PC-3 (cell line): ENCODE measurements at regions not wholly inside any gene's neighbourhood (a gene's known extent, or its start where the extent isn't known, plus 50 kb on each side); places are given as distances from the start of the nearest gene placed in this dataset.
"Not testable (repeated sequence)": the region's sequence is repeated elsewhere in the genome, so short reads cannot be mapped to it uniquely, and the experiment has no call there.

Experiments used
- ATAC-seq: fragments of 200-7000 bp; cut with Tn5 transposase; 2 replicates; pipeline ENCODE4 v1.9.1; 2020; ENCODE audit warnings: mild to moderate bottlenecking, moderate library complexity
- BruUV-seq: library from RNA; stranded (reverse); fragments of 400-500 nt; replicated peaks from 2 replicates; lab custom pipeline; 2021; lab: Mats Ljungman, UMichigan
- CTCF ChIA-PET: fragments of 300-600 bp; sonication (Branson Sonifier 250); formaldehyde crosslinking; loops from one replicate; lab custom pipeline; 2022; ENCODE audit warnings: antibody characterized with exemption; lab: Charles Lee
- POLR2A ChIA-PET: fragments of 300-600 bp; sonication (Branson Sonifier 250); formaldehyde crosslinking; loops from one replicate; lab custom pipeline; 2022; ENCODE audit warnings: antibody characterized with exemption; ENCODE audit not compliant: unreplicated experiment; lab: Charles Lee
- DNase-seq: peaks from one replicate; pipeline ENCODE4 v3.0.0-alpha.2; 2015
- H2AFZ ChIP-seq: fragments of 300-600 bp; sonication (generic); 2 replicates; pipeline ENCODE4 v1.6.0; 2016; ENCODE audit warnings: antibody characterized with exemption, low read length
- H3F3A ChIP-seq: fragments of 300-600 bp; sonication (generic); one replicate; pipeline ENCODE4 v1.6.0; 2017; ENCODE audit warnings: antibody characterized with exemption, low read length, control low read depth, mild to moderate bottlenecking; ENCODE audit not compliant: unreplicated experiment
- H3K27ac ChIP-seq: fragments of 300-600 bp; sonication (generic); 2 replicates; pipeline ENCODE4 v1.5.1; 2016; ENCODE audit warnings: mild to moderate bottlenecking, low read length
- H3K27me3 ChIP-seq: fragments of 300-600 bp; sonication (generic); 2 replicates; pipeline ENCODE4 v1.6.1; 2016; ENCODE audit warnings: low read length, mixed read lengths
- H3K36me3 ChIP-seq: fragments of 300-600 bp; sonication (generic); 2 replicates; pipeline ENCODE4 v1.6.1; 2016; ENCODE audit warnings: low read depth, mixed run types, low read length, mixed read lengths
- H3K4me1 ChIP-seq: fragments of 300-600 bp; sonication (generic); 2 replicates; pipeline ENCODE4 v1.5.1; 2016; ENCODE audit warnings: low read length; ENCODE audit not compliant: insufficient read depth
- H3K4me2 ChIP-seq: fragments of 300-600 bp; sonication (generic); 2 replicates; pipeline ENCODE4 v1.6.0; 2016; ENCODE audit warnings: low read length
- H3K4me3 ChIP-seq: fragments of 300-600 bp; sonication (generic); 2 replicates; pipeline ENCODE4 v1.5.1; 2016; ENCODE audit warnings: mild to moderate bottlenecking, low read length, mixed read lengths
- H3K79me2 ChIP-seq: fragments of 300-600 bp; sonication (generic); 2 replicates; pipeline ENCODE4 v1.6.1; 2017; ENCODE audit warnings: low read length, mixed read lengths
- H3K9ac ChIP-seq: fragments of 300-600 bp; sonication (generic); 2 replicates; pipeline ENCODE4 v1.6.0; 2016; ENCODE audit warnings: mild to moderate bottlenecking, low read length
- H3K9me2 ChIP-seq: fragments of 300-600 bp; sonication (generic); replicated peaks from 2 replicates; pipeline ENCODE4 v1.6.1; 2016; ENCODE audit warnings: mixed run types, low read length, mixed read lengths
- H3K9me3 ChIP-seq: fragments of 300-600 bp; sonication (generic); 2 replicates; pipeline ENCODE4 v1.6.1; 2016; ENCODE audit warnings: low read length, mixed read lengths
- H4K20me1 ChIP-seq: fragments of 300-600 bp; sonication (generic); 2 replicates; pipeline ENCODE4 v1.6.1; 2016; ENCODE audit warnings: low read length, mixed read lengths
- EZH2 ChIP-seq: fragments of 300-600 bp; sonication (generic); IDR thresholded peaks from one replicate; pipeline ENCODE4 v1.6.1; 2017; ENCODE audit warnings: antibody characterized with exemption, mild to moderate bottlenecking, low read length; ENCODE audit not compliant: unreplicated experiment
- EZH2phosphoT487 ChIP-seq: fragments of 300-600 bp; sonication (generic); IDR thresholded peaks from 2 replicates; pipeline ENCODE4 v1.6.1; 2018; ENCODE audit warnings: mild to moderate bottlenecking, antibody characterized with exemption, low read length, borderline replicate concordance
- intact Hi-C: fragments of 100-400 bp; cut with micrococcal nuclease; formaldehyde crosslinking; loops from 2 replicates; pipeline ENCODE4 v1.9.0; 2023
- TF ChIP-seq, protein P1 (sequence below): fragments of 300-600 bp; sonication (generic); conservative IDR thresholded peaks from 2 replicates; pipeline ENCODE4 v1.5.1; 2017; ENCODE audit warnings: antibody characterized with exemption, low read depth, mild to moderate bottlenecking, low read length

DNA sequence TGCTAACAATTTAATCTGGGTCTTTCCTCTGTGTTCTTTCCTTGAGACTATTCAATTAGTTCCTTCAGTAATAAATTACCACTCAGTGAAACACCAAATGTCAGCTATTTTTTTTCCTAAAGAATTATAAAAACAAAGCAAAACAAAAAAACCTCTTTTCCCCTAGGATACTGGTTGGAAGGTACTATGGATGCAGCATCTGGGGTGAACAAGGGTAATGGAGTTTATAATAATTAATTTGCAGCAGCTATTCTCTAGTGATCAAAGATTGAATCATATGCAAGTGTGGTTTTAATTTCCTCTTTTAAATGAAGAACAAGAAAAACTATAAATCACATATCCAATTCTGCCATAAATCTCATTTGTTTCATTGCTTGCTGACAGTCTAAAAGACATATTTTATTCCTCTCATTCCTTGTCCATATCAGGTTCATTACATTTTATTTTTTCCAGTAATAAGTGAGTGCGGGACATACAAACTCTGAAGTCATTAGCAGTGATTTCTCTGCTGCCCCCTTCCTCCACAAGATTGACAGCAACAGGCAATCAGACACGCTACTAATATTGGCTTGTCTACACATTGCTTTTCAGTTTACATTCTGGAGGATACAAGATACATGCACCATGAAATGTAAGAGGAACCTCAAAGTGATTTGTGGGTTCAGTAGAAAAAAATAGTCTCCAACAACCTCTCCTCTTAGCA, 1093.4 kb upstream of the SLIT2 start:
- intact Hi-C loops = no loop called here
- POLR2A ChIA-PET = interaction anchor here (0.6 kb wide), 1 partner anchor 24 kb away, joined by 3 read pairs; no protein-coding TSS in a partner anchor
- TF ChIP-seq EZH2phosphoT487 (no peak), EZH2 (no peak)
- TF ChIP-seq, protein P1, sequence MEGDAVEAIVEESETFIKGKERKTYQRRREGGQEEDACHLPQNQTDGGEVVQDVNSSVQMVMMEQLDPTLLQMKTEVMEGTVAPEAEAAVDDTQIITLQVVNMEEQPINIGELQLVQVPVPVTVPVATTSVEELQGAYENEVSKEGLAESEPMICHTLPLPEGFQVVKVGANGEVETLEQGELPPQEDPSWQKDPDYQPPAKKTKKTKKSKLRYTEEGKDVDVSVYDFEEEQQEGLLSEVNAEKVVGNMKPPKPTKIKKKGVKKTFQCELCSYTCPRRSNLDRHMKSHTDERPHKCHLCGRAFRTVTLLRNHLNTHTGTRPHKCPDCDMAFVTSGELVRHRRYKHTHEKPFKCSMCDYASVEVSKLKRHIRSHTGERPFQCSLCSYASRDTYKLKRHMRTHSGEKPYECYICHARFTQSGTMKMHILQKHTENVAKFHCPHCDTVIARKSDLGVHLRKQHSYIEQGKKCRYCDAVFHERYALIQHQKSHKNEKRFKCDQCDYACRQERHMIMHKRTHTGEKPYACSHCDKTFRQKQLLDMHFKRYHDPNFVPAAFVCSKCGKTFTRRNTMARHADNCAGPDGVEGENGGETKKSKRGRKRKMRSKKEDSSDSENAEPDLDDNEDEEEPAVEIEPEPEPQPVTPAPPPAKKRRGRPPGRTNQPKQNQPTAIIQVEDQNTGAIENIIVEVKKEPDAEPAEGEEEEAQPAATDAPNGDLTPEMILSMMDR = no peak

DNA sequence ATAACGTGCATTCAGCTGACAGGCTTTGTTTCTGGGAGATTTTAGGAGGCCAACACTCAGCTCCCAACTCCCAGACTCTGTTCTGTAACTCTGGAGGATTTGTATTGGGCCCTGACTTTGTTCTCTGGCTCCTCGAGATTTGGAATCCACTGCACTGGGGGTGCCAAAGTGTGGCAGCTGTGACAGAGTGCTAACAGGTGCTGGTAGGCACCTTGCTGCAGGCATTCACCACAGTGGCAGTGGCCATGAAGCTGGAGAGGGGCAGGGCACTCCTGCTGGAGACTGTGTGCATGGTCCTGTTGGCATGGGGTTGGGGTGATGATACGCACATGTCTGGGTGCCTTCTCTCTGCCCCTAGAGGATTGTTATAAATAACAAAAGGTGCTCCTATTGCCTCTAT, 1094.9 kb upstream of the SLIT2 start:
- Histone ChIP-seq H3K4me2 (no peak overlapping the region), H3K9me2 (no peaks in the 10 kb centered on the region), H3K27ac (no peak overlapping the region), H3K79me2 (no peaks in the 10 kb centered on the region), H3K36me3 (no peaks in the 10 kb centered on the region), H4K20me1 (no peaks in the 10 kb centered on the region), H3K4me1 (no peaks in the 10 kb centered on the region), H3K27me3 (no peaks in the 10 kb centered on the region), H2AFZ (no peak overlapping the region), H3K9ac (no peak overlapping the region), H3K4me3 (no peak overlapping the region), H3K9me3 (0 out of 2 replicates have a peak, but pooled peaks cover 4% of the 10 kb centered on the region), H3F3A (no peaks in the 10 kb centered on the region)
- CTCF ChIA-PET = no interaction called here
- intact Hi-C loops = no loop called here
- DNase-seq (no peak), ATAC-seq (no peak)
- TF ChIP-seq EZH2 (no peak), EZH2phosphoT487 (no peak)
- TF ChIP-seq, protein P1 = no peak
- POLR2A ChIA-PET = no interaction called here
- BruUV-seq = no TSS peak

More for the DNA sequence above, 1093.4 kb upstream of the SLIT2 start:
- DNase-seq = no peak
- no peaks in the 10 kb centered on the region for H3K79me2 ChIP-seq
- 0 out of 2 replicates have a peak, but pooled peaks cover 4% of the 10 kb centered on the region for H3K9me3 ChIP-seq
- H3K4me3 ChIP-seq = no peak overlapping the region
- no peaks in the 10 kb centered on the region for H3F3A ChIP-seq
- no peak overlapping the region for H3K27ac ChIP-seq
- H3K27me3 ChIP-seq = no peaks in the 10 kb centered on the region
- BruUV-seq = no TSS peak
- no peaks in the 10 kb centered on the region for H3K9me2 ChIP-seq
- no peak for ATAC-seq
- no peak overlapping the region for H3K4me2 ChIP-seq
- H2AFZ ChIP-seq = no peak overlapping the region
- no peak overlapping the region for H3K9ac ChIP-seq
- CTCF ChIA-PET = no interaction called here
- no peaks in the 10 kb centered on the region for H3K36me3 ChIP-seq
- no peaks in the 10 kb centered on the region for H4K20me1 ChIP-seq
- H3K4me1 ChIP-seq = no peaks in the 10 kb centered on the region

DNA sequence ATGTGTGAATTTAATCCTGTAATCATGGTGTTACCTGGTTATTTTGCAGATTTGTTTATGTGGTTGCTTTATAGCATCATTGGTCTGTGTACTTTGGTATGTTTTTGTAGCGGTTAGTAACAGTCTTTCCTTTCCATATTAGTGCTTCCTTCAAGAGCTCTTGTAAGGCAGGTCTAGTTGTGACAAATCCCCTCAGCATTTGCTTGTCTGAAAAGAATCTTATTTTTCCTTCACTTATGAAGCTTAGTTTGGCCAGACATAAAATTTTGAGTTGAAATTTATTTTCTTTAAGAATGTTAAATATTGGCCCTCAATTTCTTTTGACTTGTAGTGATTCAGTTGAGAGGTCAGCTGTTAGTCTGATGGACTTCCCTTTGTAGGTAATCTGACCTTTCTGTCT, 1096.1 kb upstream of the SLIT2 start:
- Histone ChIP-seq H3K9me3 (0 out of 2 replicates have a peak, but pooled peaks cover 4% of the 10 kb centered on the region), H3K27ac (no peak overlapping the region), H3K4me3 (no peak overlapping the region), H3K9me2 (no peaks in the 10 kb centered on the region), H3K4me1 (no peaks in the 10 kb centered on the region), H3K36me3 (no peaks in the 10 kb centered on the region), H3F3A (no peaks in the 10 kb centered on the region), H3K9ac (no peak overlapping the region), H4K20me1 (no peaks in the 10 kb centered on the region), H3K27me3 (no peaks in the 10 kb centered on the region), H3K79me2 (no peaks in the 10 kb centered on the region), H3K4me2 (no peak overlapping the region), H2AFZ (no peak overlapping the region)
- intact Hi-C loops = no loop called here
- no TSS peak for BruUV-seq
- no peak for DNase-seq
- CTCF ChIA-PET = no interaction called here
- TF ChIP-seq, protein P1 = no peak
- no peak for TF ChIP-seq EZH2phosphoT487
- TF ChIP-seq EZH2 = no peak
- POLR2A ChIA-PET = no interaction called here
- no peak for ATAC-seq

DNA sequence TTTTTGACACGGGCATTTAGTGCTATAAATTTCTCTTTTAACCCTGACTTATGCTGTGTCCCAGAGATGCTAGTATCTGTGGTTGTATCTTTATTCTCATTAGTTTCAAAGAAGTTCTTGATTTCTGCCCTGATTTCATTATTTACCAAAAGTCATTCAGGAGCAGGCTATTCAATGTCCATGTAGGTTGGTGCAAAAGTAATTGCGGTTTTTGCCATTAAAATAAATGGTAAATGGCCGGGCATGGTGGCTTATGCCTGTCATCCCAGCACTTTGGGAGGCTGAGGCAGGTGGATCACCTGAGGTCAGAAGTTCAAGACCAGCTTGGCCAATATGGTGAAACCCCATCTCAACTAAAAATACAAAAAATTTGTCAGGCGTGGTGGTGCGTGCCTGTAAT, 1097.4 kb upstream of the SLIT2 start:
- POLR2A ChIA-PET, H3K9me2 ChIP-seq, CTCF ChIA-PET, H3K27ac ChIP-seq, ATAC-seq, H3K27me3 ChIP-seq, intact Hi-C loops, H3K36me3 ChIP-seq, H3F3A ChIP-seq, H3K79me2 ChIP-seq, H4K20me1 ChIP-seq, H3K9me3 ChIP-seq, BruUV-seq, DNase-seq, H3K4me1 ChIP-seq, H2AFZ ChIP-seq, H3K9ac ChIP-seq, H3K4me2 ChIP-seq, H3K4me3 ChIP-seq: not testable (repeated sequence)
